Glomerular endothelial cell (primary cell): ENCODE measurements at regions not wholly inside any gene's neighbourhood (a gene's known extent, or its start where the extent isn't known, plus 50 kb on each side); places are given as distances from the start of the nearest gene placed in this dataset.
"Not testable (repeated sequence)": the region's sequence is repeated elsewhere in the genome, so short reads cannot be mapped to it uniquely, and the experiment has no call there.

Source experiments
- DNase-seq: peaks from one replicate; pipeline ENCODE4 v3.0.0-alpha.2; 2011; ENCODE audit warnings: low read depth, low spot score; ENCODE audit errors: extremely low read depth

DNA sequence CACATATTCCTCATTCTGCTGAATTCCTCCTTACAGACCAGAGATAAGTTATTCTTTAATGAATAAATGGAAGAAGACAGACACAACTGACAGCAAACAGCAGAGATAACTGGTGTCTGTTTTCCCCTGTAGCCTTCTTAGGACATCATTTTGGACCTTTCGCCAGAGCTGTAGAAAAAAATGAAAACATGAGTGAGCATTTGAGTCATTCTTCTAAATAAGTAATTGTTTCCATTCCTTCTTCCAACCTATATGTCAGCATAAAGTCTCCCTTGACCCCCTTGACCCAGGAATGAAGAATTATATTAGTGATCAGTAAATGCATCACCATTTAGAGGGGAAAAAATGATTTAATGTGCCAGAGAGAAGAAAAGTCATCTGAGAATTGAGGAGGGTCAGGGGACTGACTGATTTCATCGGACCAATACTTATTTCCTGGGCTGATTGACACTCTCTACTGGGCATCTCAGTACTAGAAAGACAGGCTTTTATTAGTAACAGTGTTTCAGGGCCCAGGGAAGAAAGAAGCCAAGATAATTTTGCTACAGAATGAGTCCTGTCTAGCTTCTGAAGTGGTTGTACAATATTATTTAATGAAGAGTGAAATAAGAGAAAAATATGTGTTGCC, 597.0 kb downstream of the PSAT1 start:
- no peak for DNase-seq

DNA sequence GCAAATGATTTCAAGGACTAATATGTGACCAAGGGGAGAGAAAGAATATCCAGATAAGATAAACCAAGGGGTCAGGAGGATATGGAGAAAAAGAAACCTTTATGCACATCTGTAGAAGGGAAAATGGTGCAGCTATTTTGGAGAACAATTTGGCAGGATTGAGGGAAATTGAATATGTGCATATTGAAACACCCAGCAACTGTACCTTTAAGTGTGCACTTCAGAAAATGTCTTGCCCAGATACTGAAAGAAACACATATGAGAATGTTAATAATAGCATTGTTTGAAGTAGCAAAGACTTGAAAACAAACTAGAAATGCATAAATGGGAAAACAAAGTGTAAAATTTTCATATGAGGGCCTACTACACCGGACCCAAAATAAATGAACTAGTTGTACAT, 599.6 kb downstream of the PSAT1 start:
- no peak for DNase-seq

DNA sequence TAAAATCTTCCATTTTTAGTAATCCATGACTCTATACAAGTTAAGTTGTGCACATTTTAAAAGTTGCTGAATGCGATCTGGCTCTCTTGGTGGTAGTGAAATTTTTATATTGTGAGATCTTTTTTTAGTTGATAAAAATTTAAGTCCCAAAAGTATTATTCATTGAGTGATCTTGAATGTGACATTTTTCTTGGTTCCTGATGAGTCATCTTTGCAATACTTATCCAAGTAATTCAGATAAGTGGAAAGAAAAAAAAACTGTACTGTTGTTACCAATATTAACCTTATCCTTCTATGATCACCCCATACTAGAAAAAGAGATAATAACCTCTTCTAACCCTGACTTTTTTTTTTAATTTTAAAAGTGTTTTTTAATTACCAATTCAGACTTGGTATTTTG, 601.3 kb downstream of the PSAT1 start:
- no peak for DNase-seq

DNA sequence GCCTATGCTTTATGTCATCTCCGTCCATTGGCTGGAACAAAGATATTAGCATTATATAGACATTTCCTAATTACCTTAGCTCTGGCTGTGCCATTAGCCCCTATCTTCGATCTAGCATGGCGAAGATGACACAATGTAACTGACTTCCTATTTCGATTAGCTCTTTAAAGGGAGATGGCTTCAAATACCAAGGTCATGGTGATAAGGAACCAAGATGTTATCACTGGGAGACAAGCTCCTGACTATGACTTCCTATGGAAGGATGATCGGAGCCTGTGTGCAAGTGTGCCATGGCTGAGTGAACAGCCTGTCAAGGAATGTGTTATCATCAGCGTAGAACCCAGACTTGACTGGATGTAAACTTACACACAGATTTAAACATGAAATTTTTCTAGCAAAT, 602.1 kb downstream of the PSAT1 start:
- DNase-seq, result no peak

DNA sequence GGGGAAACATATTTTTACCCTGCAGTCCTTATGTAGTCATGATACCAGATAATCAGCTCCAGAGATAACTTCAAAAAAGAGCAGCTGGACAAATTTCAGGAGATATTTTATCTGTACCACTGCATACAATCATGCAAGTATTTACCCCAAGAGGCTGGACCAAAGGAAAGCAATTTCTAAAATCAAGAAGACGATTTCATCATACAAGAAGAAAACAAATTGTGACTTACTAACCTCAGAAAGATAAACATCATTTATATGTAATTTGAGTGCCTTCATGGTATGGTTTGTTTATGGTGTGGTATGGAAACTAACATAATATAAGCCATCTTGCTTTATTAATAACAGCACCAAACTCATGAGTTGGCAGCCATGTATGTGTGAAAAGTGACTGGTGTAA, 603.6 kb downstream of the PSAT1 start:
- DNase-seq, result no peak

DNA sequence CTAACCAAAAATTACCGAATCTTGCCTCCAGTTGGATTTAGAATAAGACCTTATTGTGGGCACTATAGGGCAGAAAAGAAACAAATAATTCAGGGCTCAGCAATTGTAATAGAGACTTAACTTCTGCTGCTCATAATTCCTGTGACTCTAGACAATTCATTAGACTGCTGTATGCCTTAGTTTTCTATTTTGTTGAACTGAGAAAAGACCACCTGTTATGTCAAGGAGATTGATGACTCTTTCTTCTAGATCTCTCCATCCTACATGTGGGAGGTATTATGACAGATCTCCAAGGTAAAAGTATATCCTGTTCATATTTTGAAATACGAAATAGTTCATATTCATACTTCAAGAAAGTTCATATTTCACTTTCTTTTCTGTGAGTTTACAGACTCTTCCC, 605.1 kb downstream of the PSAT1 start:
- no peak for DNase-seq

DNA sequence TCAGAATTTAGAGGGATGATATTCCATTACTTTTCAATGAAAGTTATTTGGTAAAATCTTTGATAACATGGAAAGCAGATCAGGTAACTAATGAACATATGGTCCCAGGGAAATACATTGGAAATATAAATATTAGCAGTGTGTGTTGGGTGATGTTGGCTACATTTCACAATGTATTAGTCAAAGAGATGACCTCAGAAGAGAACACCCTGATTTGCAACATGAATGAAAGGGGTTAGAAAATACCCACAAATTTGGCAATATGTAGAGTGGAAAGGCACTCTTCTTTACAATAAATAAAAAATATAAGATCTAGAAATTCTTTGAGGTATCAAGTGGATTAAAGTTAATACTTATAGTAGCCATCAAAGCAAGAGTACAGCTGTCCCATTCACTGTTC, 606.7 kb downstream of the PSAT1 start:
- no peak for DNase-seq

DNA sequence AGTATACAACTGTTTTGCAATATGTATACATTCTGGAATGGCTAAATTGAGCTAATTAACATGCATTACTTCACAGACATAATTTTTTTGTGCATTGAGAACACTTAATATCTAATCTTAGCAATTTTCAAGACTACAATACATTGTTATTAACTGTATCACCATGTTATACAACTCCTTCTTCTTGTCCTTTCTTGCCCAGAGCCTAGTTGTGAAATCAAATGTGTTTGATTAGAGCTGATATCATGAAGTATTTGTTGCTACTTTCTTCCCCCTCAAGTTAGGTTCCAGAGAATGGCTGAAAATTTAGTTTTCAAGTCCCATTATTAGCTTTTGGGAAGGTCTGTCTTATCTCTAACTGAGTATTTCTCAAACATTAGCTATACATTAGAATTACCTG, 607.8 kb downstream of the PSAT1 start:
- no peak for DNase-seq

DNA sequence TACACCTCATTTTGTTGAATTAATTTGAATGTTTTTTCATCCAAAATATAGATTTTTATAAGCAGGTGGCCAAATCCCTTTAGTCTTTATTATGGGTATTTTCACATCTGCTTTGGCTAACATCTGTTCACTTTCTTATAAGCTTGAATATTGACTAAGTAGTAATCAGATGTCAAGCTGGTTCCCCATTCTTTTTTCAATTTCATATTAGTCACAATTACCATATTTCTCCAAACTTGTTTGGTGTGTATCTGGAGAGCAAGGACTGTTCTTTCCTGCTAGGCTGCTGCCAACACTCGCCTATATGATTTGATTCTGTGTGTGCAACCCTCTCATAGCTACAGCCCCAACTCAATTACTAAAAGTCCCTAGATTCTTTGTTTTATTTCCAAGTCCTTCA, 608.5 kb downstream of the PSAT1 start:
- no peak for DNase-seq

DNA sequence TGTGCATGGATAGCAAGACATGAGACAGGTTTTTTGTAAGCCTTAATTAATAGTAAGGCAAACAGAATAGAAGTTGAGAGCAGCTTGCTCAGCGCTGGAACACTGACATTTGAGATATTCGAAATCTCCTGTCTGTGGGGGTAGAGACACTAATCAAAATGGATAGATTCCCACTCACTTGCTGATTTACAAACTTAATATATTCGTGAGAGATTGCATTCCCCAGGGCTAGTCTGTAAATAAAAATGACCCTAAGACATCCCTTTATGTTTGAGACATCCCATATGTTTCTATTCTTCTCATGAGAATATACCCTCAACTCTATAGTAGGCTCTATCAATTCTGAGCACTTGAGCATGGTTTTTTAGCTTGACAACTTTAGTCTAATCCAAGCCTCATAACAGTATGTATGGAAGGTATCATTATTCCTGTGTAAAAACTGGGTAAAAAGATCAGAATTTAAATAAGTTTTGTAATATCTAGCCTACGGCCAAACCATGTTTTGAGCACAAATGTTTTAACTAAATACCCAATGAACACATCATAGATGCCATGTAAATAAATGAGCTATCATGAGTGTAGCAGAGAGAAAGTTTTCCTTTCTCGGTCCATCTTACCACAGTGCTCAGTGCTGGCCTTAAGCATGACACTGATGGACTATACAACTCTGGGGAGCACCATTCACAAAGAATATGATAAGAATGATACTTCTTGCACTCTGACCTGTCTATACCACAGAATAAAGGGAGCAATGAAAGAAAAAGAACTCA, 609.2 kb downstream of the PSAT1 start:
- DNase-seq, result no peak

DNA sequence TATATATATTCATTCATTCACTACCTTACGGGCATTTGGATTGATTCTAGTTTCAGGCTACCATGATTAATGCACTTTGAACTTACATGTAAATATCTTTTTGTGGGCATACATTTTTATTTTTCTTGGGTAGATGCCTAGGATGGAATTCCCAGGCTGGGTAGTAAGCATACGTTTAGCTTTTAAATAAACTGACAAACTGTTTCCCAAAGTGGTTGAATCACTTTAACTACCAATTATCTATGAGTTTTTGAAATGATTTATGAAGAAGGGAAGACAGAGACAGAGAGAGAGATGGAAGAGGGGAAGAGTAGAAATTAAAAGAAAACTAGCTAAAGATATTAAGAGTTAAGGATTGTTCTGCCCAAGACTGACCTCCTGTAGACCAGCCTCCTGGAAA, 612.6 kb downstream of the PSAT1 start:
- no peak for DNase-seq

DNA sequence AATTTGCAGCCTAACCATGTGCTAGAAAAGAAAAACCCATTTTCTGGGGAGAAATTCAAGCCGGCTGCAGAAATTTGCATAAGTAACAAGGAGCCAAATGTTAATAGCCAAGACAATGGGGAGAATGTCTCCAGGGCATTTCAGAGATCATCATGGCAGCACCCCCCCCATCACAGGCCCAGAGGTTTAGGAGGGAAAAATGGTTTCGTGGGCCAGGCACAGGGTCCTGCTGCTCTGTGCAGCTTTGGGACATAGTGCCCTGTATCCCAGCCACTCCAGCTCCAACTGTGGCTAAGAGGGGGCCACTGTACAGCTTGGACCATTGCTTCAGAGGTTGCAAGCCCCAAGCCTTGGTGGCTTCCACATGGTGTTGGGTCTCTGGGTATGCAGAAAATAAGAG, 620.0 kb downstream of the PSAT1 start:
- not testable (repeated sequence) for DNase-seq

DNA sequence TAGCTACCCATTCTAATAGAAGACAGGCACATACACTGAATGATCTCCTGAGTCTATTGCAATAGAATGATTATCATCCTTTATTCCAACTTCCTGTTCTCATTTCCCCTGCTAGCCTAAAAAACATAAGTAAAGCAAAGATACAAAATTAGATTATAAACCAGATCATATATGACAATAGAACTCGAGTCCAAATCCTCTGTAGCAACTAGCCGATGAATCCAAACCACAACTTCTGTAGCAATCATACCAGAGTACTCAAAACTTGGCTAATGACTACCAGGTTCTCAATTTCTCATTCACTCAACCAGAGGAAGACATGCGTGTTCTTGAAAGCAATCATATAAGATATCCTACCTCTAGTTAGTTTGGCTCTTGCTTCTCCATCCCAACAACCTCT, 622.1 kb downstream of the PSAT1 start:
- no peak for DNase-seq

DNA sequence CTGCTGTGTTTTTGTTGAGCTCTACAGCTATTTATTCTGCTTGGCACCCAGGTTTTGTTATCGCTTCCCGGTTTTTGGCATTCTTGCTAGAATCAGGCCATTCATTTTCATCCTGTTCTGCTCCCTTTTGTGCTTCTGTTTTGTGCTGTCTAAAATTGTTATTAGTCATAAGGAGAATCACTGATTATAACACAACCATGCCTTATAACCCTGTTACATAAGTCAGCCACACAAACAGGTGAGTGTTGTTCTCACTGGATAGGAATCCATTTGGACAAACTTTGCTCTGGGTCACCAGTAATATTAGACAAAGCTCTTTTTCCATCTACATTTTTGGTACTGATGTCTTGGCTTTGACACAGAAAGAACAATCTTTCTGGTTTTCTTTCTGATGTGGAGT, 622.8 kb downstream of the PSAT1 start:
- no peak for DNase-seq

DNA sequence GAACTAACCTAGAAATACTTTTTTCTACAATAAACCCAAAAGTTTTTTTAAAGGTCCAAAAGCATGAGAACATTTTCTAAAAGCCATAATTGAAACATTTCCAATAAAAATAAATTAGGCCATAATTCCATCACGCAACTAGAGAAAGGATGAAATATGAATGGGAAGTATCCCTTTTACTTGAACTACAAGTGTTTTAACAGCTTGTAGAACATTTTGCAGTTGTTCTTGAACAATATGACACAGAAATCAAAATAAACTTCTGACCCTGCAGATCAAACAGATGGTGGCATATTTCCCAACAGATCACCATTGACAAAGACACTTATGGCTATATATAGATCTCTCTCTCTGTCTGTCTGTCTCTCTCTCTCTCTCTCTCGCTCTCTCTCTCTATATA, 624.4 kb downstream of the PSAT1 start:
- no peak for DNase-seq

DNA sequence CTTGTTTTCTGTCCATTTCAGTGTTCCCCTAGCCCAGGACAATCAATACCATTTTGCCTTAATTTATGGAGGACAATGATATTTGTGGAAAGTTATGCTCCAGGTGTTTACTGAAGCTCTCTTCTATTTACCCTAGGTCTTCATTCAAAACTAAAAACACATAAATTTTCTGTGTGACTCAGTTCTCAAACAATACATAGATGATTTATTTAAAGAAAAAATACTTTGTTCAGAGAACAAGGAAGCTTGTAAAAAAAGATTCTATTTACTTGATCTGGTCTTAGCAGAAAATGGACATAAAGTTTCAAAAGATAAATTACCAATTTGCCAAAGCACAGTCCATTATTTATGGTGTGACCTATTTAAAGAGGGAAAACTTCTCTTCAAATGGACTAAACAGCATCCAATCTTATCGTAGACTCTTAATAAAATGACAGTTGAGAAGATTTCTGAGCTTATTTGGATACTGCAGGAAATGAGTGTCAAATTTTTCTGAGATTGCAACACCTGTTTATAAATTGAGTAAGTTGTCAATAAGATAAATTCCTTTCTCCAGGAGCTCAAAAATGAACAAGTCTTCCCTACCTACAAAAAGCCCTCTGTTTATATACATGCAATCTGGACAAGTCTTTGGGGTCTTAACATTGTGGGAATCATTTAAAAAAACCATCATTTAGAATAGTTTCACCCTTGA, 627.2 kb downstream of the PSAT1 start:
- DNase-seq, result no peak

DNA sequence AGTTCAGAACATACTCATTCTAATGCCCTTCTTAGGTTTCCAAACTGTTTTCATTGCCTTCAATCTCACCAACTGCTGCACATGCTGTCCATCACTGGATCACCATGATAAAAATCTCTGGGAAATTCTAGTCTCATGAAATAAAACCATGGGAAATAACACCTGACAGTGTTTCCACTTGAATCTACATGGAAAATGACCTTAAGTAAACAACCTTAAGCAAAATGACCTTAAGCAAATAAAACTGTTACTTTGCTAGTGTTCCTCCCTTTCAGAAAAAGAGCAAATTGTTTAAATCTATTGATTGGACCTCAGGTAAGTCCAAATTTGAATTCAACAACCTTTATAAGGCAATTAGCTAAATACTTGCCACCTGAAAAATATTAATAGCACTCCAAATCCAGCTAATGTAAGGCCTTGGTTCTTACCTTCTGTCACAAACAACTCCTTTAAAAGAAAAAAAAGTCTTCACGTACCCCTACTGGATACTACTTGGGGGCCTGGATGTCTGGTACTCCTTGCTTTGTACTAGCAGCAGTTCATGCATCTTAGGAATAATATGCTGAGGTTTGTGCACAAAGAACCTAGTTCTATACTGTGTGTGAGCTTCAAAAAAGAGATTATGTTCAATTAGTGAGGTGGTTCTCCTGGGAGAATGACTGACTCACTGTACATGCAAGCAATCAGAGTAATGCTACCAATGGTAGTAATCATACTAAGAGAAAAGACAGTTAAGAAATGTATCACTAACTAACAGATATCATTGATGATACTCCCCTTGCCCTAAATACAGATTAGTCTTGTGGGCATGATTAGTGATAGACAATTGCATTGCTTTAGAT, 630.4 kb downstream of the PSAT1 start:
- no peak for DNase-seq

DNA sequence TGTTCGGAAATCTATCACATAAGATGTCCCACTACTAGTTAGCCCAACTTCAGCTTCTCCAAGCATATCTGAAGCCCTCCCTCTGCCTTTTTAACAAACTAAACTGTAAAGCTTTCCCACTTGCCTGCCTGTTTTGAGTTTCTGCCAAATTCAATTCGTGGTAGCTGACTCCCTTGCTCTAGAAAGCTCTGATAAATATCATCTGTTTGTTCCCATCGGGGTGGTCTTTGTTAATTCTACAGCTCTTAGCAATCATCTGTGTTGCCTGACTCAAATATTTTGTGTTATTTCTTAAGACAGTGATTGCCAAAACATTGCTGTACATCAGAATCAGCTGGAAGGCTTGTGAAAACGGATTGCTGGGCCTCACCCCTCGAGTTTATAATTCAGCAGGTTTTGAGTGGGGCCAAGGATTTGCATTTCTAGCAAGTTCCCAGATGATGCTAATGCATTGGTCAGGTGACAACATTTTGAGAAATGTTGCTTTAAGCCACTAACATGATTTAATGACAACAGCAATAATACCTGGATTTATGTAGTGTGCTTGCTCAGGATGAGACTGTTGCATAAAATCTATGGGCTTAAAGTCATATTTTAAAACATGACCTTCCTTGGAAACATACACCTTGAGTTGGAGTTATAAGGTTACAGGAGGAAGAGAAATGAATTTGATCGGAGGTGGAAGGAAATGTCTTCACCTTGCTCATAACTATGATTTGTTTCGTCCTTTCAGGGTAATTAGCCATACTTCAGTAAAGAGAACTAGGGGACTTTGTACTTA, 631.9 kb downstream of the PSAT1 start:
- DNase-seq, result no peak

DNA sequence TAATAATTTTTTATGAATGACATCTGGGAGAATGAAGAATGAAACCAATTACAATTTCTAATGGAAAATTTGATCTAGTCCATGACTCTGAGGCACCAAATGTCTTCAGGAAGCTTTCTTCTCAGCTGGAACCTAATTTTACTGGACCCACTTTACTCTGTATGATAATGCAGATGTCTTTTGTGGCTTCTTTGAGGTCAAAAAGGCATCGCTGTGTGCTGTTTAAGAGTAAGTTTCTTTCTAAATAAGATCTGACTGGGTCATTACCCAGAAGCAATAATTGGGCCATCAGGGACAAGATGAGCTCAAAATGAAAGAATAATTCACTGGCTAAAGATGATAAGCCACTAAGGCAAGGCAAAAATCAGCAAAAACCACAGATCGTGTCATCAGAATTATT, 633.4 kb downstream of the PSAT1 start:
- no peak for DNase-seq

DNA sequence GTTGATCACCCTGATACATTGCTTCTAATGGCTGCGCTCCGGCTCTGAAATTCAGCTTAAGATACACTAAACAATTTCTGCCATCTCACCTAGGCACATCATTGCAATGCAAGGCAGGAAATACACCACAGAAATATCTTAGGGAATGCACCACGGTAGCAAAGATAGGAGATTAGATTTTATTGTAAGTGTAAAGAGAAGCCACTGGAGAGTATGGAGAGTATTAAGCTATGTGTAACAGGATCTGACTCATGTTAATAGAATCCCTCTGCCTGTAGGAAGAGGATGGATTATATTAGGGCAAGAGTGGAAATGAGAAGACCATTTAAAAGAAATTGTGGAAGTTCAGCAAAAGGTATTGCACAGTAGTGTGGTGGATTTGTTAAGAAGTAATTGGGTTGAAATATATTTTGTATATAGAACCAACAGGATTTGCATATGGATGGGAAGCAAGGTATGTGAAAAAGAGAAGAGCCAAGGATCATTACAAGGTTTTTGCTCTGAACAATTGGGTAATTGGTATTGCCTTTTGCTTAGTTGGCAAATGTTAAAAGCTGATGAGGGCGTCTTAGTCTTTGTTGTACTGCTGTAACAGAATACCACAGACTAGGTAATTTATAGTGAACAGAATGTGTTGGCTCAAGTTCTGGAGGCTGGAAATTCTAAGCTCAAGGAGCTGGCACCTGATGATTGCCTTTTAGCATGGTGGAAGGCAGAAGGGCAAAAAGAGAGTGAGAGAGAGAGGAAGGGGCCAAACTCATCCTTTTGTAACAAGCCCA, 636.1 kb downstream of the PSAT1 start:
- DNase-seq, result peak; percentile 69
